KMS-11 (cell line): ENCODE measurements at regions not wholly inside any gene's neighbourhood (a gene's known extent, or its start where the extent isn't known, plus 50 kb on each side); places are given as distances from the start of the nearest gene placed in this dataset.
A peak's percentile ranks its signal among the peaks of the same experiment; 100 is the strongest.

Source experiments
- H2AFZ ChIP-seq: fragments of 200-600 bp; sonication (generic); 2 replicates; pipeline ENCODE4 v1.6.1; 2016; ENCODE audit warnings: antibody characterized with exemption, mixed run types, low read depth
- H3K27ac ChIP-seq: fragments of 200-600 bp; sonication (generic); 2 replicates; pipeline ENCODE4 v1.6.1; 2016; ENCODE audit warnings: mild to moderate bottlenecking, mixed run types
- H3K27me3 ChIP-seq: fragments of 200-600 bp; sonication (generic); 2 replicates; pipeline ENCODE4 v1.6.1; 2017; ENCODE audit warnings: mild to moderate bottlenecking, low read depth, mixed run types, moderate library complexity; ENCODE audit not compliant: insufficient read depth
- H3K36me3 ChIP-seq: fragments of 200-600 bp; sonication (generic); 2 replicates; pipeline ENCODE4 v1.6.1; 2017; ENCODE audit warnings: mild to moderate bottlenecking, mixed run types; ENCODE audit not compliant: insufficient read depth
- H3K4me1 ChIP-seq: fragments of 200-600 bp; sonication (generic); 2 replicates; pipeline ENCODE4 v1.6.1; 2016; ENCODE audit warnings: mild to moderate bottlenecking, low read depth, mixed run types; ENCODE audit not compliant: poor library complexity, severe bottlenecking
- H3K4me2 ChIP-seq: fragments of 200-600 bp; sonication (generic); 2 replicates; pipeline ENCODE4 v1.7.0; 2016; ENCODE audit warnings: mild to moderate bottlenecking, mixed run types
- H3K4me3 ChIP-seq: fragments of 200-600 bp; sonication (generic); IDR thresholded peaks from 2 replicates; pipeline ENCODE4 v1.6.1; 2017; ENCODE audit warnings: low read depth, low read length, mixed read lengths; ENCODE audit not compliant: insufficient read depth
- H3K79me2 ChIP-seq: fragments of 200-600 bp; sonication (generic); 2 replicates; pipeline ENCODE4 v1.6.1; 2016; ENCODE audit warnings: low read depth, mixed run types; ENCODE audit not compliant: insufficient read depth
- H3K9ac ChIP-seq: fragments of 200-600 bp; sonication (generic); 2 replicates; pipeline ENCODE4 v1.6.1; 2016; ENCODE audit warnings: mild to moderate bottlenecking, mixed run types
- H4K20me1 ChIP-seq: fragments of 200-600 bp; sonication (generic); 2 replicates; pipeline ENCODE4 v1.6.1; 2016; ENCODE audit warnings: mild to moderate bottlenecking, mixed run types; ENCODE audit not compliant: insufficient read depth
- TF ChIP-seq, protein P1 (sequence below): fragments of 200-600 bp; sonication (generic); conservative IDR thresholded peaks from 2 replicates; pipeline ENCODE4 v1.6.1; 2017; ENCODE audit warnings: low read depth, mild to moderate bottlenecking, antibody characterized with exemption, low read length, moderate library complexity, mixed read lengths

DNA sequence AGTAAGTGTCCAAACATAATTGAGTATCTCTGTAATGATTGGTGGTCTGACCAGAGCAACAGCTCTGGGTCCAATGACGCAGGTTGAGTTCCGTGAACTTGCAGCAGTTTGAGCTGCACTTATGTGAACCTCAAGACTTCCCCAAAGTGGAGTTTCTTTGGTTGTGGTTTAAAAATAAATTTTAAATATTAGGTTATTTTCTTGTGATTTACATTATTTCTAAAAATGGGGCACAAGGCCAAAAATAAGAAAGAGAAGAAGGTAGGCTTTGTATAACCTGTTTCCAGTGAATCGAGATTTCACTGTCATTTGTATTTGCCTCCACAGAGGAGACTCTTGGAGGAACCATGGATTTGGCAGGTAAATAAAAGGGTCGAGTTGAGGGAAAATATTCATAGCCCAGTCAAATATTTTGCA, 166.4 kb upstream of the ZNF217 start:
- Histone ChIP-seq H2AFZ (no peak overlapping the region), H4K20me1 (no peaks in the 10 kb centered on the region), H3K9ac (no peak overlapping the region), H3K4me3 (no peak overlapping the region), H3K27me3 (no peaks in the 10 kb centered on the region), H3K36me3 (no peaks in the 10 kb centered on the region), H3K79me2 (no peaks in the 10 kb centered on the region), H3K4me1 (peaks cover 3% of the 10 kb centered on the region), H3K4me2 (no peak overlapping the region), H3K27ac (no peak overlapping the region)
- TF ChIP-seq, protein P1, sequence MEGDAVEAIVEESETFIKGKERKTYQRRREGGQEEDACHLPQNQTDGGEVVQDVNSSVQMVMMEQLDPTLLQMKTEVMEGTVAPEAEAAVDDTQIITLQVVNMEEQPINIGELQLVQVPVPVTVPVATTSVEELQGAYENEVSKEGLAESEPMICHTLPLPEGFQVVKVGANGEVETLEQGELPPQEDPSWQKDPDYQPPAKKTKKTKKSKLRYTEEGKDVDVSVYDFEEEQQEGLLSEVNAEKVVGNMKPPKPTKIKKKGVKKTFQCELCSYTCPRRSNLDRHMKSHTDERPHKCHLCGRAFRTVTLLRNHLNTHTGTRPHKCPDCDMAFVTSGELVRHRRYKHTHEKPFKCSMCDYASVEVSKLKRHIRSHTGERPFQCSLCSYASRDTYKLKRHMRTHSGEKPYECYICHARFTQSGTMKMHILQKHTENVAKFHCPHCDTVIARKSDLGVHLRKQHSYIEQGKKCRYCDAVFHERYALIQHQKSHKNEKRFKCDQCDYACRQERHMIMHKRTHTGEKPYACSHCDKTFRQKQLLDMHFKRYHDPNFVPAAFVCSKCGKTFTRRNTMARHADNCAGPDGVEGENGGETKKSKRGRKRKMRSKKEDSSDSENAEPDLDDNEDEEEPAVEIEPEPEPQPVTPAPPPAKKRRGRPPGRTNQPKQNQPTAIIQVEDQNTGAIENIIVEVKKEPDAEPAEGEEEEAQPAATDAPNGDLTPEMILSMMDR = no peak

DNA sequence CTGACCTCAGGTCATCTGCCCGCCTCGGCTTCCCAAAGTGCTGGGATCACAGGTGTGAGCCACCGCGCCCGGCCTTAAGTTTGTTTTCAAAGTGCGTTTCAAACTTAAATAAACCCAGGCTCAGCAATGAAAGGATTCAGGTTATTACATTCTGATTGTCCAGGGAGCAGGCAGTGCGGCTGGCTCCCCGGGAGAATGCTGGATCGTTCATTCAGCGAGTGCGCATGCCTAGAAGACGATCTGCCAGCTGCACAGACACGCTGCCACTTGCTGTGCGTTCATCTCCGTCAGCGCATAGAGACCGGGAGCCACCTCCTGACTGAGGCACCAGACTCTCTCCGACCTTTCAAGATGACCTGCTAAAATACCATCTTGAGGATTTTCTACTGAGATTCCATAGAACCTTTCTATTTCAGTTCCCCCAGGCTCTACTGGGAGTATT, 163.9 kb upstream of the ZNF217 start:
- TF ChIP-seq, protein P1 = no peak
- H3K27ac ChIP-seq = no peak overlapping the region

DNA sequence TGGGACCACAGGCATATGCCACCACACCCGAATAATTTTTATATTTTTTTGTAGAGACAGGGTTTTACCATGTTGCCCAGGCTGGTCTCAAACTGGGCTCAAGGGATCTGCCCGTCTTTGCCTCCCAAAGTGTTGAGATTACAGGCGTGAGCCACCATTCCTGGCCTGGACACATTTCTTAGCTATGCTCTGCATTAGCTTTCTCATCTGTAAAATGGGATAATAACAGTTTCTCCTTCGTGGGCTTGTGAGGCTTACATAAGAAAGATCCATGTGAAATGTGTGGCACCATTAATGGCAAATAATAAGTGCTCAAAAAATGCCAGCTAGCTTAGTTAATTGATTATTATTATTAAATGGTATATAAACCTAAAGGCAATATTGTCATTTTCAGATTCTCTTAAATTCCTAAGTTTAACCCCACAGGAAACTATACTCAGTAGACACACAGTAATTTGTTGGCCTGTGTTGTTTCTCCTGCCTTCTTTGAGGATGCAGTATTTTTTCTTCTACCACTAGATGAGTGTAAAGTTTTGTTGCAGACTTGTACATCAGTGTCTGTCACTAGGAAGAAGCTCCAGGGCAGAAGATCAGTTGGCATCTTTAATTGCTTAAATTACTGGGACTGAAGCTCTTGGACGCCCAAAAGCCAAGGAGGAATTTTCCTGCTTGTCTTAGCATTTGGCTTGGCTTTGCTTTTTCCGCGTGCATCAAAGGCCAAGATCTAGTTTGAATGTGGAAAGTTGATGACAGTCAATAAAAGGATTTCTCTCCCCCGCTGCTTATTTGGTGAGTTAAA, 162.3 kb upstream of the ZNF217 start:
- no peaks in the 10 kb centered on the region for H3K27me3 ChIP-seq
- H3K4me2 ChIP-seq = no peak overlapping the region
- no peak overlapping the region for H3K9ac ChIP-seq
- H3K4me1 ChIP-seq = peaks cover 24% of the 10 kb centered on the region
- no peaks in the 10 kb centered on the region for H4K20me1 ChIP-seq
- H3K27ac ChIP-seq = no peak overlapping the region
- H3K79me2 ChIP-seq = no peaks in the 10 kb centered on the region
- TF ChIP-seq, protein P1 = no peak
- no peaks in the 10 kb centered on the region for H3K36me3 ChIP-seq
- no peak overlapping the region for H2AFZ ChIP-seq
- no peak overlapping the region for H3K4me3 ChIP-seq

More for the DNA sequence above, 163.9 kb upstream of the ZNF217 start:
- Histone ChIP-seq H3K4me3 (no peak overlapping the region), H3K36me3 (no peaks in the 10 kb centered on the region), H3K4me1 (peaks cover 13% of the 10 kb centered on the region), H2AFZ (no peak overlapping the region), H3K79me2 (no peaks in the 10 kb centered on the region), H3K9ac (no peak overlapping the region), H3K4me2 (no peak overlapping the region), H4K20me1 (no peaks in the 10 kb centered on the region), H3K27me3 (no peaks in the 10 kb centered on the region)

DNA sequence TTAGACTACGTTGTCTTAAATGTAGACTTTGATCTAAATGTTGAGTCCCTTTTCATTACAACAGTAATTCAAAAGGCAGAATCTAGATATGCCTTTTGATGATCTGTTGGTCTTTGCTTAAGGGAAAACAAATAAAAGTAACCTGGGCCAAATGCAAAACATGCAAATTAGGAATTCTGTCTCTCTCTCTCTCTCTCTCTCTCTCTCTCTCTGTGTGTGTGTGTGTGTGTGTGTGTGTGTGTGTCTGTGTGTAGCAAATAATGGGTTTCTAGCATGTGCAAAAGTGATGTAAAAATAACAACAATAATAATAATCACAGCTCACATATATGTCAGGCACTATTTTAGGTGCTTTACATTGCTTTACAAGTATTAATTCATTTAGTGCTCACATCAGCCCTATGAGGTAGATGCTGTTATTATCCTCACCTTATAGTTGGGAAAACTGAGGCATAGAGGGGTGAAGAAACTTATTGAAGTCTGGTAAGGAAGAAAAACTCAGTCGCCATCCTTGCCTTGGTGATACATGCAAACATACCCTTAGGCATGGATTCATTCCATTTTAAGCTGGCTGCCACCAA, 160.3 kb upstream of the ZNF217 start:
- H3K4me2 ChIP-seq = 0 out of 2 replicates have a peak overlapping the region, but pooled peaks have one; percentile 6
- TF ChIP-seq, protein P1 = no peak
- H2AFZ ChIP-seq = peak overlapping the region; percentile 41; the same call in 1 of the 2 replicates
- H3K4me3 ChIP-seq = no peak overlapping the region
- H3K4me1 ChIP-seq = peaks cover 31% of the 10 kb centered on the region
- no peaks in the 10 kb centered on the region for H3K79me2 ChIP-seq
- H3K9ac ChIP-seq = no peak overlapping the region
- H3K27me3 ChIP-seq = no peaks in the 10 kb centered on the region
- no peaks in the 10 kb centered on the region for H3K36me3 ChIP-seq
- H3K27ac ChIP-seq = no peak overlapping the region
- H4K20me1 ChIP-seq = no peaks in the 10 kb centered on the region
